GM19240 (cell line): ENCODE measurements at regions not wholly inside any gene's neighbourhood (a gene's known extent, or its start where the extent isn't known, plus 50 kb on each side); places are given as distances from the start of the nearest gene placed in this dataset.

Source experiments
- DNase-seq: peaks from one replicate; pipeline ENCODE4 v3.0.0; 2011; ENCODE audit warnings: low spot score; ENCODE audit not compliant: insufficient read length

- DNase-seq: no peak
These were observed 289.2 kb upstream of the SALL1 start for GRCh38 chr16:51440131-51440889.

GRCh38 chr16:51439271-51439670 lies 288.2 kb upstream of the SALL1 start:
- no peak for DNase-seq

GRCh38 chr16:51436742-51437141 lies 285.7 kb upstream of the SALL1 start:
- no peak for DNase-seq

- DNase-seq: no peak
These were observed 283.6 kb upstream of the SALL1 start for GRCh38 chr16:51434567-51435198.

- no peak for DNase-seq
These were observed 282.5 kb upstream of the SALL1 start for GRCh38 chr16:51433599-51433998.

GRCh38 chr16:51431517-51432241 lies 280.6 kb upstream of the SALL1 start:
- no peak for DNase-seq

GRCh38 chr16:51430716-51431369 lies 279.8 kb upstream of the SALL1 start:
- no peak for DNase-seq

- no peak for DNase-seq
These were observed 278.0 kb upstream of the SALL1 start for GRCh38 chr16:51429041-51429440.

GRCh38 chr16:51427085-51427484 lies 276.0 kb upstream of the SALL1 start:
- DNase-seq: no peak

GRCh38 chr16:51426276-51426675 lies 275.2 kb upstream of the SALL1 start:
- DNase-seq: no peak

- no peak for DNase-seq
These were observed 269.2 kb upstream of the SALL1 start for GRCh38 chr16:51420247-51420646.

GRCh38 chr16:51419768-51420167 lies 268.7 kb upstream of the SALL1 start:
- DNase-seq: no peak

- DNase-seq: no peak
These were observed 267.2 kb upstream of the SALL1 start for GRCh38 chr16:51418258-51418657.

GRCh38 chr16:51416926-51417325 lies 265.9 kb upstream of the SALL1 start:
- no peak for DNase-seq

- DNase-seq: no peak
These were observed 259.1 kb upstream of the SALL1 start for GRCh38 chr16:51410125-51410524.

GRCh38 chr16:51409001-51409675 lies 258.1 kb upstream of the SALL1 start:
- DNase-seq: no peak

GRCh38 chr16:51408357-51408756 lies 257.3 kb upstream of the SALL1 start:
- no peak for DNase-seq

- DNase-seq: no peak
These were observed 256.9 kb upstream of the SALL1 start for GRCh38 chr16:51407921-51408320.

GRCh38 chr16:51407199-51407598 lies 256.1 kb upstream of the SALL1 start:
- no peak for DNase-seq

- no peak for DNase-seq
These were observed 254.3 kb upstream of the SALL1 start for GRCh38 chr16:51405361-51405760.

- no peak for DNase-seq
These were observed 253.3 kb upstream of the SALL1 start for GRCh38 chr16:51404386-51404785.
